Panc1 (cell line): ENCODE measurements at regions not wholly inside any gene's neighbourhood (a gene's known extent, or its start where the extent isn't known, plus 50 kb on each side); places are given as distances from the start of the nearest gene placed in this dataset.

Experiments used
- ATAC-seq: fragments of 200-7000 bp; cut with Tn5 transposase; 2 replicates; pipeline ENCODE4 v1.9.1; 2020; ENCODE audit warnings: mild to moderate bottlenecking, moderate library complexity
- BruUV-seq: library from RNA; stranded (reverse); fragments of 400-500 nt; replicated peaks from 2 replicates; lab custom pipeline; 2021; lab: Mats Ljungman, UMichigan
- CTCF ChIA-PET: fragments of 300-600 bp; sonication (Branson Sonifier 250); formaldehyde crosslinking; loops from one replicate; lab custom pipeline; 2022; ENCODE audit warnings: antibody characterized with exemption; lab: Charles Lee
- POLR2A ChIA-PET: fragments of 300-600 bp; sonication (Branson Sonifier 250); formaldehyde crosslinking; loops from one replicate; lab custom pipeline; 2022; ENCODE audit warnings: antibody characterized with exemption; lab: Charles Lee
- DNase-seq: peaks from one replicate; pipeline ENCODE4 v3.0.0-alpha.2; 2010; ENCODE audit warnings: low read depth, low spot score
- H3K27ac ChIP-seq: 2 replicates; pipeline ENCODE4 v1.5.1; 2011; ENCODE audit warnings: mild to moderate bottlenecking, low read length, inconsistent platforms
- H3K27me3 ChIP-seq: fragments of 200-500 bp; sonication (Bioruptor generic); 2 replicates; pipeline ENCODE4 v1.6.0; 2014; ENCODE audit warnings: low read length, inconsistent platforms; ENCODE audit not compliant: control insufficient read depth, insufficient read depth
- H3K36me3 ChIP-seq: fragments of 200-500 bp; sonication (Bioruptor generic); 2 replicates; pipeline ENCODE4 v1.5.1; 2014; ENCODE audit warnings: inconsistent platforms, mild to moderate bottlenecking, low read length, moderate library complexity; ENCODE audit not compliant: control insufficient read depth, insufficient read depth
- H3K4me1 ChIP-seq: 2 replicates; pipeline ENCODE4 v1.5.1; 2011; ENCODE audit warnings: inconsistent platforms, mild to moderate bottlenecking, low read length, moderate library complexity; ENCODE audit not compliant: control insufficient read depth, insufficient read depth
- H3K4me3 ChIP-seq, 2 experiments: 2 replicates each; pipeline ENCODE4 v1.5.1; 2011 to 2012; ENCODE audit warnings: low read depth in 2 of 2, low read length in 2 of 2, mild to moderate bottlenecking in 2 of 2, inconsistent platforms in 1 of 2, moderate library complexity in 1 of 2
- H3K9me3 ChIP-seq: fragments of 200-500 bp; sonication (Bioruptor generic); 2 replicates; pipeline ENCODE4 v1.5.1; 2014; ENCODE audit warnings: low read depth, mild to moderate bottlenecking, inconsistent platforms, low read length, moderate library complexity; ENCODE audit not compliant: control insufficient read depth, insufficient read depth
- POLR2AphosphoS5 ChIP-seq: IDR thresholded peaks from 2 replicates; pipeline ENCODE4 v1.6.1; 2012; ENCODE audit warnings: mild to moderate bottlenecking, low read depth, low read length, moderate library complexity
- SIN3A ChIP-seq: IDR thresholded peaks from 2 replicates; pipeline ENCODE4 v1.6.1; 2012; ENCODE audit warnings: low read depth, mild to moderate bottlenecking, low read length, moderate library complexity, borderline replicate concordance; ENCODE audit not compliant: insufficient read depth
- TCF7L2 ChIP-seq: IDR thresholded peaks from 2 replicates; pipeline ENCODE4 v1.6.1; 2011; ENCODE audit warnings: mild to moderate bottlenecking, low read depth, low read length, inconsistent platforms
- in situ Hi-C: cut with HindIII; loops from 2 replicates; pipeline ENCODE4 v1.10.0; 2016; ENCODE audit warnings: low sequenced_read_pairs, low pct_unique_long_range_greater_than_20kb
- intact Hi-C: fragments of 100-400 bp; cut with micrococcal nuclease; formaldehyde crosslinking; loops from one replicate; pipeline ENCODE4 v1.10.0; 2022; ENCODE audit not compliant: unreplicated experiment
- TF ChIP-seq, protein P1 (sequence below), 2 experiments: IDR thresholded peaks; 2 replicates each; pipeline ENCODE4 v1.6.1; 2011 to 2012; ENCODE audit warnings: low read depth in 2 of 2, control low read depth in 1 of 2, low read length in 1 of 2, mild to moderate bottlenecking in 1 of 2, moderate library complexity in 1 of 2; ENCODE audit not compliant: insufficient read depth in 1 of 2
- TF ChIP-seq, protein P2 (sequence below): fragments of 450-650 bp; IDR thresholded peaks from 2 replicates; pipeline ENCODE4 v1.5.1; 2017; ENCODE audit warnings: mild to moderate bottlenecking

DNA sequence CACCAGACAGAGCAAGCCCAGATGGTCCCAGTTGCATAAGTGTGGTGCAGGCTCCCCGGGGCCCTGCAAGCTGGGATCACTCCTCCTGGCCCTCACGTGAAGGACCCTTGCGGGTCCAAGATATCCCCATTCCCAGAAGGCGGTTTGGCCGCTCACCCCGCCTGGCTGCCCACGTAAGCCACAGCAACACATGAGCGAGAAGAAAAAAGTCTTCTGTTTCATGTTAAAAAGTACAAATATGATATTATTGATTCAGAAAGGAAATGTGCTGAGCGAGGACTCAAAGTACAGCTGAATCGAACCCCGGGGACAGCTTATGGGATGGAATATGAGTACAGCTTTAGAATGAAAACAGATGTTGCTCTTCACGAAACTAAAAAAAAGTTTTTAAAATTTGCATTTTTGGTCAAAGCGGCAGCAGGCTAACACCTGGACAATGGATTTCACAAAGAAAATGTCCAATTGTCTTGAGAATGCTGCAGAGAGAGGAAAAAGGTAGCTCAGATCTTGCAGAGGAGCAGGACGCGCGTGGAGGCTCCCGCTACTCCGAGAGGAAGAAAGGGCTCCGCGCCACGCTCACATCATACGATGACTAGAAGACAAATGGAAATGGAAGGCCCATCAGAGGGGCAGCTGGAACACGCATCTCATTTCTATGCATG lies 427.6 kb downstream of the IRX1 start:
- H3K27ac ChIP-seq = no peak overlapping the region
- ChIA-PET POLR2A (no interaction called here), CTCF (no interaction called here)
- no peaks in the 10 kb centered on the region for H3K27me3 ChIP-seq
- H3K9me3 ChIP-seq = no peaks in the 10 kb centered on the region
- no peaks in the 10 kb centered on the region for H3K4me1 ChIP-seq
- H3K36me3 ChIP-seq = no peaks in the 10 kb centered on the region
- in situ Hi-C loops (no loop called here), intact Hi-C loops (no loop called here)
- ATAC-seq = no peak
- no peak overlapping the region for H3K4me3 ChIP-seq
- DNase-seq = no peak
- no TSS peak for BruUV-seq
- TF ChIP-seq POLR2AphosphoS5 = no peak
- TF ChIP-seq, protein P1, sequence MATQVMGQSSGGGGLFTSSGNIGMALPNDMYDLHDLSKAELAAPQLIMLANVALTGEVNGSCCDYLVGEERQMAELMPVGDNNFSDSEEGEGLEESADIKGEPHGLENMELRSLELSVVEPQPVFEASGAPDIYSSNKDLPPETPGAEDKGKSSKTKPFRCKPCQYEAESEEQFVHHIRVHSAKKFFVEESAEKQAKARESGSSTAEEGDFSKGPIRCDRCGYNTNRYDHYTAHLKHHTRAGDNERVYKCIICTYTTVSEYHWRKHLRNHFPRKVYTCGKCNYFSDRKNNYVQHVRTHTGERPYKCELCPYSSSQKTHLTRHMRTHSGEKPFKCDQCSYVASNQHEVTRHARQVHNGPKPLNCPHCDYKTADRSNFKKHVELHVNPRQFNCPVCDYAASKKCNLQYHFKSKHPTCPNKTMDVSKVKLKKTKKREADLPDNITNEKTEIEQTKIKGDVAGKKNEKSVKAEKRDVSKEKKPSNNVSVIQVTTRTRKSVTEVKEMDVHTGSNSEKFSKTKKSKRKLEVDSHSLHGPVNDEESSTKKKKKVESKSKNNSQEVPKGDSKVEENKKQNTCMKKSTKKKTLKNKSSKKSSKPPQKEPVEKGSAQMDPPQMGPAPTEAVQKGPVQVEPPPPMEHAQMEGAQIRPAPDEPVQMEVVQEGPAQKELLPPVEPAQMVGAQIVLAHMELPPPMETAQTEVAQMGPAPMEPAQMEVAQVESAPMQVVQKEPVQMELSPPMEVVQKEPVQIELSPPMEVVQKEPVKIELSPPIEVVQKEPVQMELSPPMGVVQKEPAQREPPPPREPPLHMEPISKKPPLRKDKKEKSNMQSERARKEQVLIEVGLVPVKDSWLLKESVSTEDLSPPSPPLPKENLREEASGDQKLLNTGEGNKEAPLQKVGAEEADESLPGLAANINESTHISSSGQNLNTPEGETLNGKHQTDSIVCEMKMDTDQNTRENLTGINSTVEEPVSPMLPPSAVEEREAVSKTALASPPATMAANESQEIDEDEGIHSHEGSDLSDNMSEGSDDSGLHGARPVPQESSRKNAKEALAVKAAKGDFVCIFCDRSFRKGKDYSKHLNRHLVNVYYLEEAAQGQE (IDR thresholded peaks at IDR 0.05; ENCODE audit: insufficient read depth in 1 of 2, low read depth in 2 of 2, low read length in 1 of 2) = no peak
- TF ChIP-seq SIN3A = no peak
- TF ChIP-seq, protein P2, sequence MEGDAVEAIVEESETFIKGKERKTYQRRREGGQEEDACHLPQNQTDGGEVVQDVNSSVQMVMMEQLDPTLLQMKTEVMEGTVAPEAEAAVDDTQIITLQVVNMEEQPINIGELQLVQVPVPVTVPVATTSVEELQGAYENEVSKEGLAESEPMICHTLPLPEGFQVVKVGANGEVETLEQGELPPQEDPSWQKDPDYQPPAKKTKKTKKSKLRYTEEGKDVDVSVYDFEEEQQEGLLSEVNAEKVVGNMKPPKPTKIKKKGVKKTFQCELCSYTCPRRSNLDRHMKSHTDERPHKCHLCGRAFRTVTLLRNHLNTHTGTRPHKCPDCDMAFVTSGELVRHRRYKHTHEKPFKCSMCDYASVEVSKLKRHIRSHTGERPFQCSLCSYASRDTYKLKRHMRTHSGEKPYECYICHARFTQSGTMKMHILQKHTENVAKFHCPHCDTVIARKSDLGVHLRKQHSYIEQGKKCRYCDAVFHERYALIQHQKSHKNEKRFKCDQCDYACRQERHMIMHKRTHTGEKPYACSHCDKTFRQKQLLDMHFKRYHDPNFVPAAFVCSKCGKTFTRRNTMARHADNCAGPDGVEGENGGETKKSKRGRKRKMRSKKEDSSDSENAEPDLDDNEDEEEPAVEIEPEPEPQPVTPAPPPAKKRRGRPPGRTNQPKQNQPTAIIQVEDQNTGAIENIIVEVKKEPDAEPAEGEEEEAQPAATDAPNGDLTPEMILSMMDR = no peak
- TF ChIP-seq TCF7L2 = no peak

DNA sequence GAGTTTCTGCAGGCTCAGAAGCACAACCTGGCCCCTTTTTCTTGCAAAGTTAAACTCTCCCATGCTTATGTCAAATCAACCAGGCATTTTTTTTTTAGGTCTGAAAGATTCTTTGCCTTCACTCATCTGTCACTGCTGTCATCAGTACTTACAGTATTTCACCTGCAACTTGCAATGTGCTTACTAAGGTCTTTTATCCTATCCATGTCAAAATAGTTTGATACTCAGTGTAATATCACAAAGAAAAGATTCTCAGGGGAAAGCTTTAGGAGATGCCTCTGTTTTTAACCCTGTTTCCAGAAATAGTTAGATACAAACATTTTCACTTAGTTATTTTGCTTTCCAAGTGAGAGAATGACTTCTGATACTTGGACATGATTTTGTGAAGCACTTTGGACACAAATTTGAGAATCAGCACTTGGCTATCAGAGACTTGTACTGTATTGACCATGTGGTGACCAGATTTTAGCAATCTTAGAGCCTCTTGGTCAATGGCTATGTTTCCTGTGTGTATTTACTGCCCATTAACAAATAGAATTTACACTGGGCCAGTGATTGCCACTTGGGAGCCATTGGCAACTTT lies 428.2 kb downstream of the IRX1 start:
- no peak for DNase-seq
- in situ Hi-C loops (no loop called here), intact Hi-C loops (no loop called here)
- BruUV-seq = no TSS peak
- CTCF ChIA-PET = no interaction called here
- Histone ChIP-seq H3K27me3 (no peaks in the 10 kb centered on the region), H3K9me3 (no peaks in the 10 kb centered on the region), H3K4me1 (no peaks in the 10 kb centered on the region), H3K27ac (no peak overlapping the region), H3K4me3 (no peak overlapping the region), H3K36me3 (no peaks in the 10 kb centered on the region)
- POLR2A ChIA-PET = no interaction called here
- TF ChIP-seq SIN3A = no peak
- no peak for TF ChIP-seq TCF7L2
- TF ChIP-seq, protein P1 (IDR thresholded peaks at IDR 0.05; ENCODE audit: insufficient read depth in 1 of 2, low read depth in 2 of 2, low read length in 1 of 2) = no peak
- TF ChIP-seq, protein P2 = no peak
- no peak for TF ChIP-seq POLR2AphosphoS5
- ATAC-seq = no peak
